ENCODE measurements at regions not wholly inside any gene's neighbourhood (a gene's known extent, or its start where the extent isn't known, plus 50 kb on each side); places are given as distances from the start of the nearest gene placed in this dataset.

DNA sequence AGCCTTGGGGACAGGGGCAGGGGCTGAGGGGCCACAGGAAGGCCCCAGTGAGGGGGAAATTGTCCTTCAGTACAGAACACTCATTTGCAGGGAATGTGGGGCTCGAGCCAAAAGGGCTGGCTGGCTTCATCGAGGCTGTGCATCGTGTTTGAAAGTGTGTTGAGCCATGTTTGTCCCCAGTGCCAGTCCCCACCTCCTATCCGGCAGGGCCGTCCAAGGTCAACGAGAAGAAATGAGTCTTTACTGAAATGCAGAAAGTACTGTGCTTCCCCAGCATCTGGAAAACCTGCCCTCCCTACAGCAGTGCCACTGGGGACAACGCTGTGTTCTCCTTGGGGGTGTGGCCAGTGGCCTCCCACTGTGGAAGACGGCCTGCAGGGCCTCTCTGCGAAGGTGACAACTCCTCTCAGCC lies 214.1 kb downstream of the KLF6 start:
- no peaks in the 10 kb centered on the region for H3K4me1 ChIP-seq (ENCODE audit: control insufficient read depth, extremely low read depth, insufficient read depth, low read length)
- no peaks in the 10 kb centered on the region for H3K27me3 ChIP-seq (ENCODE audit: control insufficient read depth, insufficient read depth, low read length)
- H3K79me2 ChIP-seq (ENCODE audit: control insufficient read depth, insufficient read depth, low read length): no peaks in the 10 kb centered on the region
- TF ChIP-seq EZH2 (IDR thresholded peaks at IDR 0.05; ENCODE audit: low read length, missing control alignments): no peak
- TF ChIP-seq, protein P1, sequence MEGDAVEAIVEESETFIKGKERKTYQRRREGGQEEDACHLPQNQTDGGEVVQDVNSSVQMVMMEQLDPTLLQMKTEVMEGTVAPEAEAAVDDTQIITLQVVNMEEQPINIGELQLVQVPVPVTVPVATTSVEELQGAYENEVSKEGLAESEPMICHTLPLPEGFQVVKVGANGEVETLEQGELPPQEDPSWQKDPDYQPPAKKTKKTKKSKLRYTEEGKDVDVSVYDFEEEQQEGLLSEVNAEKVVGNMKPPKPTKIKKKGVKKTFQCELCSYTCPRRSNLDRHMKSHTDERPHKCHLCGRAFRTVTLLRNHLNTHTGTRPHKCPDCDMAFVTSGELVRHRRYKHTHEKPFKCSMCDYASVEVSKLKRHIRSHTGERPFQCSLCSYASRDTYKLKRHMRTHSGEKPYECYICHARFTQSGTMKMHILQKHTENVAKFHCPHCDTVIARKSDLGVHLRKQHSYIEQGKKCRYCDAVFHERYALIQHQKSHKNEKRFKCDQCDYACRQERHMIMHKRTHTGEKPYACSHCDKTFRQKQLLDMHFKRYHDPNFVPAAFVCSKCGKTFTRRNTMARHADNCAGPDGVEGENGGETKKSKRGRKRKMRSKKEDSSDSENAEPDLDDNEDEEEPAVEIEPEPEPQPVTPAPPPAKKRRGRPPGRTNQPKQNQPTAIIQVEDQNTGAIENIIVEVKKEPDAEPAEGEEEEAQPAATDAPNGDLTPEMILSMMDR (conservative IDR thresholded peaks at IDR 0.05 in 1 of 2, IDR thresholded peaks at IDR 0.05 in 1 of 2; ENCODE audit: low read depth in 1 of 2, low read length in 2 of 2): no peak
- H3K27ac ChIP-seq (ENCODE audit: insufficient read depth, low read length): no peak overlapping the region
- H3K4me2 ChIP-seq (ENCODE audit: extremely low read depth, insufficient read depth, low read length): no peak overlapping the region
- no peaks in the 10 kb centered on the region for H4K20me1 ChIP-seq (ENCODE audit: control insufficient read depth, extremely low read depth, insufficient read depth, low read length)
- no peak overlapping the region for H3K9ac ChIP-seq (ENCODE audit: insufficient read depth, low read length)
- H3K9me3 ChIP-seq (ENCODE audit: control insufficient read depth, insufficient read depth, low read depth, low read length): no peaks in the 10 kb centered on the region
- no peak overlapping the region for H3K4me3 ChIP-seq (replicated peaks in 1 of 4; ENCODE audit: control extremely low read depth in 1 of 4, insufficient read depth in 1 of 4, low read depth in 3 of 4, low read length in 4 of 4)
- no peaks in the 10 kb centered on the region for H3K36me3 ChIP-seq (ENCODE audit: control insufficient read depth, insufficient read depth, low read length)
- no peak overlapping the region for H2AFZ ChIP-seq (ENCODE audit: low read length)
- peak; percentile 11 for DNase-seq (ENCODE audit: low read depth in 2 of 2)

DNA sequence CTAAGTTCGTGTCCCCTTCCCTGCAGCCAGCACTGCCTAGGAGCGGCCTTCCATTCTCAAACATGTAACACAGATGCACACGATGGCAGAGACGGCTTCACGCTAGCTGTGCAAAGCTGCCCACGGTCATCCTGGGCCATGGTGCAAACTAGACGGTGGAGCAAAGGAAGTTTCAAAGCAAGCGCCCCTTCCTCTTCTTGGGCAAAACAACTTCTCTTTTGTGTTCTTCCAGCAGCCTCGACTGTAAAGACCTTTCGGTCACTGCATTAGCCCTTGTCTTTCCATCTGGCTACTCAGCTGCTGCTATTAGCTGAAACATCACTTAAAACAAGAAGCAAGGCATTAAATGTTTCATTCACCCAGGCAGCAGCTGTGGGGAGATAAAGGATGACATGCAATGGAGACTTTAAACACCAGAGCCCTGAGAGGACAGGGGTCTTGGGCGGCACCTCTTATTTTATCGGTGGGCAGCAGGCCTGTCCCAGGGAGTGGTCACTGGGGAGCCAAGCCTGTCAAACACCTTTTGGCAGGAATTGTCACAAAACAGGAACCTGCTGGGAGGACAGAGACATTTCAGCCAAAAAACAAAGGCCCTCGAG lies 214.8 kb downstream of the KLF6 start:
- Histone ChIP-seq H2AFZ (ENCODE audit: low read length) (no peak overlapping the region), H3K27me3 (ENCODE audit: control insufficient read depth, insufficient read depth, low read length) (no peaks in the 10 kb centered on the region), H3K27ac (ENCODE audit: insufficient read depth, low read length) (no peak overlapping the region), H3K79me2 (ENCODE audit: control insufficient read depth, insufficient read depth, low read length) (no peaks in the 10 kb centered on the region), H3K4me2 (ENCODE audit: extremely low read depth, insufficient read depth, low read length) (no peak overlapping the region), H3K36me3 (ENCODE audit: control insufficient read depth, insufficient read depth, low read length) (no peaks in the 10 kb centered on the region), H3K4me3 (replicated peaks in 1 of 4; ENCODE audit: control extremely low read depth in 1 of 4, insufficient read depth in 1 of 4, low read depth in 3 of 4, low read length in 4 of 4) (no peak overlapping the region), H4K20me1 (ENCODE audit: control insufficient read depth, extremely low read depth, insufficient read depth, low read length) (no peaks in the 10 kb centered on the region), H3K9ac (ENCODE audit: insufficient read depth, low read length) (no peak overlapping the region), H3K9me3 (ENCODE audit: control insufficient read depth, insufficient read depth, low read depth, low read length) (no peaks in the 10 kb centered on the region), H3K4me1 (ENCODE audit: control insufficient read depth, extremely low read depth, insufficient read depth, low read length) (no peaks in the 10 kb centered on the region)
- no peak for DNase-seq (ENCODE audit: low read depth in 2 of 2)
- TF ChIP-seq, protein P1 (conservative IDR thresholded peaks at IDR 0.05 in 1 of 2, IDR thresholded peaks at IDR 0.05 in 1 of 2; ENCODE audit: low read depth in 1 of 2, low read length in 2 of 2): no peak
- no peak for TF ChIP-seq EZH2 (IDR thresholded peaks at IDR 0.05; ENCODE audit: low read length, missing control alignments)

DNA sequence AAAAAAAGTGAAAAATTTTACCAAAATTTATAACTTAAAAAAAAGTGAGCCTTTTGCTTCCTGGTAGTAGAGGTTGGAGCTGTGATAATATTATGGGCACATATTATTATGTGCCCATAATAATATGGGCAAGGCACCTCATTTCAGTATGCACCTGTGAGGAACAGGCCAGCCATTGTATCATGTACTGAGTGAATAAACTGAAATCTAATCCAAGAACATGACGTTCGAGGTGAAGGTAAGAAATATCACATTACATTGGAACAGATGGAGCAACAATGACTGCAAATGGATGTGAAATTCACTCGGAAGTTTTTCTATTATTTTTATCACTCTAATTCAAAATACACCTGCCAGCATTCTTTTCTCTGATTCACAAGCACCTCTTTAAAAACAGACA lies 216.0 kb downstream of the KLF6 start:
- Histone ChIP-seq H3K27ac (ENCODE audit: insufficient read depth, low read length) (no peak overlapping the region), H3K4me3 (replicated peaks in 1 of 4; ENCODE audit: control extremely low read depth in 1 of 4, insufficient read depth in 1 of 4, low read depth in 3 of 4, low read length in 4 of 4) (no peak overlapping the region), H4K20me1 (ENCODE audit: control insufficient read depth, extremely low read depth, insufficient read depth, low read length) (no peaks in the 10 kb centered on the region), H3K9ac (ENCODE audit: insufficient read depth, low read length) (no peak overlapping the region), H3K36me3 (ENCODE audit: control insufficient read depth, insufficient read depth, low read length) (no peaks in the 10 kb centered on the region), H3K4me2 (ENCODE audit: extremely low read depth, insufficient read depth, low read length) (no peak overlapping the region), H3K4me1 (ENCODE audit: control insufficient read depth, extremely low read depth, insufficient read depth, low read length) (no peaks in the 10 kb centered on the region), H3K9me3 (ENCODE audit: control insufficient read depth, insufficient read depth, low read depth, low read length) (no peaks in the 10 kb centered on the region), H3K79me2 (ENCODE audit: control insufficient read depth, insufficient read depth, low read length) (no peaks in the 10 kb centered on the region), H3K27me3 (ENCODE audit: control insufficient read depth, insufficient read depth, low read length) (no peaks in the 10 kb centered on the region), H2AFZ (ENCODE audit: low read length) (no peak overlapping the region)
- no peak for TF ChIP-seq EZH2 (IDR thresholded peaks at IDR 0.05; ENCODE audit: low read length, missing control alignments)
- TF ChIP-seq, protein P1 (conservative IDR thresholded peaks at IDR 0.05 in 1 of 2, IDR thresholded peaks at IDR 0.05 in 1 of 2; ENCODE audit: low read depth in 1 of 2, low read length in 2 of 2): no peak
- no peak for DNase-seq (ENCODE audit: low read depth in 2 of 2)
